Lower leg skin (tissue), 4 donors: ENCODE measurements at regions not wholly inside any gene's neighbourhood (a gene's known extent, or its start where the extent isn't known, plus 50 kb on each side); places are given as distances from the start of the nearest gene placed in this dataset.

ENCODE experiments used
- DNase-seq, 2 donors: peaks; one replicate each; pipeline ENCODE4 v3.0.0-alpha.2; 2019; ENCODE audit warnings: low spot score in 2 of 2
- H3K4me3 ChIP-seq: fragments of 200-600 bp; sonication (generic); 2 replicates; pipeline ENCODE4 v1.5.1; 2017; ENCODE audit warnings: mild to moderate bottlenecking, low read depth; ENCODE audit not compliant: poor library complexity, severe bottlenecking
- CTCF ChIP-seq, 3 donors: fragments of 450-650 bp; IDR thresholded peaks; one replicate each; pipeline ENCODE4 v1.5.1; 2016; ENCODE audit warnings: antibody characterized with exemption in 3 of 3, mild to moderate bottlenecking in 3 of 3, moderate library complexity in 2 of 3
- POLR2A ChIP-seq, 2 donors: fragments of 450-650 bp; IDR thresholded peaks; one replicate each; pipeline ENCODE4 v1.6.1; 2016 to 2017; ENCODE audit warnings: antibody characterized with exemption in 2 of 2, mild to moderate bottlenecking in 1 of 2, moderate library complexity in 1 of 2
- WGBS, 2 donors: methylation state at CpG; one replicate each; pipeline ENCODE4 v1.1.5; 2018; 5-methylcytosine and 5-hydroxymethylcytosine counted together
- intact Hi-C: fragments of 100-400 bp; cut with DNase I; formaldehyde crosslinking; loops from one replicate; pipeline ENCODE4 v1.15.0; 2023; ENCODE audit warnings: low total_unique reads

- no peak for DNase-seq
- WGBS, 2 donors = 74 to 91% methylated on average over 15 of the region's 15 CpGs
- TF ChIP-seq POLR2A (IDR thresholded peaks at IDR 0.05) = no peak
- TF ChIP-seq CTCF (IDR thresholded peaks at IDR 0.05) = no peak
- no peak overlapping the region for H3K4me3 ChIP-seq
- intact Hi-C loops = no loop called here
Measured at GRCh38 chr13:109665781-109666249, 120.6 kb downstream of the IRS2 start.

GRCh38 chr13:109665240-109665639, 121.1 kb downstream of the IRS2 start:
- DNase-seq = no peak
- intact Hi-C loops = no loop called here
- WGBS, 2 donors = 86 to 89% methylated on average over 8 of the region's 8 CpGs
- TF ChIP-seq CTCF (IDR thresholded peaks at IDR 0.05) (no peak), POLR2A (IDR thresholded peaks at IDR 0.05) (no peak)
- no peak overlapping the region for H3K4me3 ChIP-seq

GRCh38 chr13:109657395-109657794, 129.0 kb downstream of the IRS2 start:
- DNase-seq = no peak
- TF ChIP-seq CTCF (IDR thresholded peaks at IDR 0.05) (no peak), POLR2A (IDR thresholded peaks at IDR 0.05) (no peak)
- intact Hi-C loops = no loop called here
- 65 to 66% methylated on average over 6 of the region's 6 CpGs for WGBS, 2 donors
- no peak overlapping the region for H3K4me3 ChIP-seq

GRCh38 chr13:109656206-109656605, 130.2 kb downstream of the IRS2 start:
- TF ChIP-seq POLR2A (IDR thresholded peaks at IDR 0.05) (no peak), CTCF (IDR thresholded peaks at IDR 0.05) (no peak)
- no peak overlapping the region for H3K4me3 ChIP-seq
- DNase-seq = no peak
- WGBS, 2 donors = 76 to 80% methylated on average over 2 of the region's 2 CpGs
- intact Hi-C loops = no loop called here

- no peak for DNase-seq
- WGBS, 2 donors = 78 to 88% methylated on average over 5 of the region's 5 CpGs
- TF ChIP-seq CTCF (IDR thresholded peaks at IDR 0.05) = no peak
- TF ChIP-seq POLR2A (IDR thresholded peaks at IDR 0.05) = no peak
- intact Hi-C loops = no loop called here
- H3K4me3 ChIP-seq = no peak overlapping the region
Measured at GRCh38 chr13:109655611-109656010, 130.8 kb downstream of the IRS2 start.

- 34 to 50% methylated on average over 1 of the region's 1 CpG for WGBS, 2 donors
- intact Hi-C loops = no loop called here
- no peak overlapping the region for H3K4me3 ChIP-seq
- TF ChIP-seq POLR2A (IDR thresholded peaks at IDR 0.05) (no peak), CTCF (IDR thresholded peaks at IDR 0.05) (no peak)
- DNase-seq = no peak
Measured at GRCh38 chr13:109655206-109655600, 131.2 kb downstream of the IRS2 start.
